Hepatocyte (in vitro differentiated cells): ENCODE measurements at regions not wholly inside any gene's neighbourhood (a gene's known extent, or its start where the extent isn't known, plus 50 kb on each side); places are given as distances from the start of the nearest gene placed in this dataset.

Experiments used
- CTCF ChIP-seq: fragments of 200-600 bp; sonication (generic); IDR thresholded peaks from 2 replicates; pipeline ENCODE4 v1.5.1; 2016; ENCODE audit warnings: antibody characterized with exemption, mild to moderate bottlenecking; ENCODE audit not compliant: poor library complexity
- EZH2 ChIP-seq: fragments of 200-600 bp; sonication (generic); IDR thresholded peaks from 2 replicates; pipeline ENCODE4 v1.6.1; 2016; ENCODE audit warnings: antibody characterized with exemption, mild to moderate bottlenecking, borderline replicate concordance
- EZH2phosphoT487 ChIP-seq: fragments of 200-600 bp; sonication (generic); IDR thresholded peaks from one replicate; pipeline ENCODE4 v1.6.1; 2018; ENCODE audit warnings: antibody characterized with exemption, mild to moderate bottlenecking, low read depth, moderate library complexity; ENCODE audit not compliant: unreplicated experiment, severe bottlenecking

DNA sequence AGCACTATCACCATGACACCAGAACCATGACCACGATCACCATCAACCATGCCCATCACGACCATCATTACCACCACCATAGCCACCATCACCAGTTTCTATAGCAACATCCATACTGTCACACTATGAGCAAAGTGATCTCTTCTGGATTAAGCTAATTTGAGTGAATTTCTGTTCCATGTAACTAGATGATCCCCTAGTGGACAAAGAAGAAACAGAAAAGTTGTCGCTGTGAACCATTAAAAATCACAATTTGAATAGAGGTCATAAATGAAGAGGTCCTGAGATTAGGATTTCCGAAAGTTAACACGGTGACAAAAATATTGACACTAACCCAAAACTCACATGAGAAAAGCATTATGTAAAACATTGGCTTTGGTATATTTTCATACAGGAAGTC lies 77.6 kb downstream of the CLRN3 start:
- TF ChIP-seq CTCF (peak; percentile 22), EZH2 (no peak), EZH2phosphoT487 (no peak)
